Cardiac muscle cell (in vitro differentiated cells and primary cell): ENCODE measurements at regions not wholly inside any gene's neighbourhood (a gene's known extent, or its start where the extent isn't known, plus 50 kb on each side); places are given as distances from the start of the nearest gene placed in this dataset.

Experiments
- DNase-seq, 2 donors: peaks; one replicate each; pipeline versions ENCODE4 v3.0.0 to v3.0.0-alpha.2; 2010 to 2017; ENCODE audit warnings: low read depth in 1 of 2, low spot score in 1 of 2
- H3K27ac ChIP-seq: fragments of 200-600 bp; sonication (generic); 2 replicates; pipeline ENCODE4 v1.5.1; 2016
- H3K27me3 ChIP-seq: fragments of 200-600 bp; sonication (generic); 2 replicates; pipeline ENCODE4 v1.6.0; 2016; ENCODE audit warnings: control low read depth
- H3K36me3 ChIP-seq: fragments of 200-600 bp; sonication (generic); 2 replicates; pipeline ENCODE4 v1.5.1; 2016; ENCODE audit warnings: control low read depth
- H3K4me1 ChIP-seq: fragments of 200-600 bp; sonication (generic); 2 replicates; pipeline ENCODE4 v1.8.1; 2017; ENCODE audit warnings: low read depth, mild to moderate bottlenecking, mixed run types
- H3K4me3 ChIP-seq: fragments of 200-600 bp; sonication (generic); 2 replicates; pipeline ENCODE4 v1.5.1; 2016; ENCODE audit warnings: mild to moderate bottlenecking
- H3K9me3 ChIP-seq: fragments of 200-600 bp; sonication (generic); 2 replicates; pipeline ENCODE4 v1.5.1; 2017; ENCODE audit warnings: low read depth, mild to moderate bottlenecking, control low read depth
- TF ChIP-seq, protein P1 (sequence below): IDR thresholded peaks from 2 replicates; pipeline ENCODE4 v1.5.1; 2012; ENCODE audit warnings: low read depth, mild to moderate bottlenecking, low read length

DNA sequence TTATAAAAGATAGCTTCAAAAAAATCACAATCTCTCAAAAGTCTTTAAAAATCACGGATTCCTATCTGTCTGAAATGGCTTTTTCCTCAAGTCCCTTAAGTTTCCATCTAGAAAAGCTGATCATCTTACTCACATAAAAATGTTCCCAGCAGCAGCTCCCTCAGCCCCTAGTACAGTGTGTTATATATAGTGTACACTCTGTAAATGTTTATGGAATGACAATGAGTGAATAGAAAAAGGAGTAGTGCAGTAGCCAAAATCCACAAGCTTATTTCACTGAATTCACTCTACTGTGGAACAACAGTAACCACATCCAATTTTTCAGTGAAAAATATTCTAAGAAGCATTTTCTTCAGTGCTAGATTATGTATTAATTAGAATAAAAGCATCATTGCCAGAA, 609.4 kb downstream of the DTWD2 start:
- no peak overlapping the region for H3K4me3 ChIP-seq
- no peaks in the 10 kb centered on the region for H3K9me3 ChIP-seq
- H3K27ac ChIP-seq = no peak overlapping the region
- no peak for DNase-seq
- no peaks in the 10 kb centered on the region for H3K36me3 ChIP-seq
- no peaks in the 10 kb centered on the region for H3K4me1 ChIP-seq
- TF ChIP-seq, protein P1, sequence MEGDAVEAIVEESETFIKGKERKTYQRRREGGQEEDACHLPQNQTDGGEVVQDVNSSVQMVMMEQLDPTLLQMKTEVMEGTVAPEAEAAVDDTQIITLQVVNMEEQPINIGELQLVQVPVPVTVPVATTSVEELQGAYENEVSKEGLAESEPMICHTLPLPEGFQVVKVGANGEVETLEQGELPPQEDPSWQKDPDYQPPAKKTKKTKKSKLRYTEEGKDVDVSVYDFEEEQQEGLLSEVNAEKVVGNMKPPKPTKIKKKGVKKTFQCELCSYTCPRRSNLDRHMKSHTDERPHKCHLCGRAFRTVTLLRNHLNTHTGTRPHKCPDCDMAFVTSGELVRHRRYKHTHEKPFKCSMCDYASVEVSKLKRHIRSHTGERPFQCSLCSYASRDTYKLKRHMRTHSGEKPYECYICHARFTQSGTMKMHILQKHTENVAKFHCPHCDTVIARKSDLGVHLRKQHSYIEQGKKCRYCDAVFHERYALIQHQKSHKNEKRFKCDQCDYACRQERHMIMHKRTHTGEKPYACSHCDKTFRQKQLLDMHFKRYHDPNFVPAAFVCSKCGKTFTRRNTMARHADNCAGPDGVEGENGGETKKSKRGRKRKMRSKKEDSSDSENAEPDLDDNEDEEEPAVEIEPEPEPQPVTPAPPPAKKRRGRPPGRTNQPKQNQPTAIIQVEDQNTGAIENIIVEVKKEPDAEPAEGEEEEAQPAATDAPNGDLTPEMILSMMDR = no peak
- no peaks in the 10 kb centered on the region for H3K27me3 ChIP-seq

DNA sequence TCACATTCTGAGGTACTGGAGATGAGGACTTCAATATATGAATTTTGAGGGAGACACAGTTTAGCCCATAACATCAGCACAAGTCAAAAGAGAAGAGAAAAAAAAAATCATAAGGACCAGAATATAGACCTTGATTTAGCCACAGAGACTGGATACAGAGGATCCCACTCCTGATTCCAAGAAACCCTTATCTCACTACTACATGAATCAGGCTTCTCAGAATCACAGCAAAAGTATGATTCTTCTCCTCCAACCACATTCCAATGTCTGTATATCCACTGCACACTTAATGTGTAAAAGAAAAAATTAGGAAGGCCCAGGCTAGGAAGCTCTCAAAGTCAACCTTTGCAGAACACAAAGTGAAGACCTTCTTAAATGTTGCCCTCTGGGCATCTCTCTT, 610.9 kb downstream of the DTWD2 start:
- no peak overlapping the region for H3K27ac ChIP-seq
- no peak for DNase-seq
- H3K9me3 ChIP-seq = no peaks in the 10 kb centered on the region
- no peaks in the 10 kb centered on the region for H3K4me1 ChIP-seq
- TF ChIP-seq, protein P1 = no peak
- no peaks in the 10 kb centered on the region for H3K27me3 ChIP-seq
- no peaks in the 10 kb centered on the region for H3K36me3 ChIP-seq
- no peak overlapping the region for H3K4me3 ChIP-seq

DNA sequence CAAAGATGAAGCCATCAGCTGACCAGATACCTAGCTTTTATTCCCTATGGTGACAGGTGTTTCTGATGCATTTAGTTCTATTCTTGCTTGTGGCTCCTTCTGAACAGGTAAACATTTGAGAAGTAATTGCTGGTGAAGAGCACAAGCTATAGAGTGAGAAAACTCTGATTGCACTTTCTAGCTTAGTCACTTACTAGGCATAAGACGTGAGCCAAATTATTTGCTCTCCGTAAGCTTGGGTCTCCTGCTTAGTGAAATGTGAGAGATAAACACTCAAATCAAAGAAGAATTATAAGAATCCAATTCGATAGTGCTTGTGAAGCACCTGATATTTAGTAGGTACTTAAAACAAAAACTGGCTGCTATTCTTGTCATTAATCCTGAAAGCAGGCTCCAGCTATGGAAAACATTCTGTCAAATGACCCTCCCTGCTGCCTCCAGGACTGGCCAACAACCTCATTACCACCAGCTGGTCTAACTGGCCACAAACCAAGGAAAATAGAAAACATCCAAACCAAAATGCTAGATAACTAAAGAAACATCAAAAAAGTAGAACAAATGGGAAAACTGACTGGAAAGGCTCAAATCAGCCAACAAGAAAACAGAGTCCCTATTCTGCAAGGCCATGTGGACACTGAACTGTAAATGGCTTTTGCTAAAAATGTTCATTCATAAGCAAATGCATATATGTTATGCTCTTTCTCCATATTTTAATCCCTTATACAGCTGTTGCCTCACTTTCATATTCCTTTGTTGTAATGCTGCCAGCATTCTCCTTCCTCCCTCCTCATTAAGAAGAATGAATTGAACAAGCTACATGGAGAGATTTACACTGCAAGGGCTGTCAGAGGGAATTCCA, 616.1 kb downstream of the DTWD2 start:
- Histone ChIP-seq H3K27ac (no peak overlapping the region), H3K4me1 (no peaks in the 10 kb centered on the region), H3K27me3 (no peaks in the 10 kb centered on the region), H3K9me3 (no peaks in the 10 kb centered on the region), H3K36me3 (no peaks in the 10 kb centered on the region), H3K4me3 (no peak overlapping the region)
- DNase-seq = no peak
- TF ChIP-seq, protein P1 = no peak

DNA sequence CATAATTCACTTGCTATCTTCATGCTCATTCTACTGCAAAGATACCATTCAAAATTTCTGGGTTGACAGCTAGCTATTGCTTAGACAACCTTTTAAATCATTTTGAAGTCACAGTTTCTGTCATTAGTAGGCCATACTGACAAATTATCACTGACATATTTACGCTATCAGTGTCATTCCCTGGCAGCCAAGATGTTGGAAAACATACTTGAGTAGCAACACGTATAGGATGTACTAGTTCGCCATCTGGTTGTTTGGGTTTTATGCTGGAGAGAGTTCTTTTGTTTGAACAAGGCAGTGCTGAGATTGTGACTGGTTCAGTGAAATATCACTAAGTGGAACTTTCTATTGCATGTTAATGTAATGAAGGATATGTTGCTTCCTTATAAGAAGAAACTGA, 621.9 kb downstream of the DTWD2 start:
- Histone ChIP-seq H3K27ac (no peak overlapping the region), H3K36me3 (no peaks in the 10 kb centered on the region)

DNA sequence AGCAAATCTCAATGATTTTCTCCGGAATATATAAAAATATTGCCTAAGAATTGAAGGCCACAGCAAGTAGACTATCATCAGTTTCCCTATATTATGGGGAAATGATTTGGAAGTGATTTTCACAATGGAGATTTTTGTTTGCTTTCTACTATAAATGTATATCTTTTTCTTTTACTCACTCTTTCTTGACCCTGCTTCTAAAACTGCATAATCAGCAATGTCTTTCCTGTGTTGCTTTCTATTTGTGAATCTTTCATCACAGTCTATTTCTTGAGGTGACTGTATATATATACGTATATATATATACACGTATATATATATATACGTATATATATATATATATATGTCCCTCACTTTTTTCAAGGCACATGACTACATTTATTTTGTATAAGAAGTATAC, 622.6 kb downstream of the DTWD2 start:
- Histone ChIP-seq H3K4me3 (no peak overlapping the region), H3K27me3 (no peaks in the 10 kb centered on the region), H3K9me3 (no peaks in the 10 kb centered on the region), H3K4me1 (no peaks in the 10 kb centered on the region), H3K36me3 (no peaks in the 10 kb centered on the region), H3K27ac (no peak overlapping the region)
- no peak for DNase-seq
- TF ChIP-seq, protein P1 = no peak

More for the DNA sequence above, 621.9 kb downstream of the DTWD2 start:
- TF ChIP-seq, protein P1 = no peak
- no peak overlapping the region for H3K4me3 ChIP-seq
- H3K27me3 ChIP-seq = no peaks in the 10 kb centered on the region
- no peak for DNase-seq
- H3K9me3 ChIP-seq = no peaks in the 10 kb centered on the region
- no peaks in the 10 kb centered on the region for H3K4me1 ChIP-seq
